RWPE1 (cell line): ENCODE measurements at regions not wholly inside any gene's neighbourhood (a gene's known extent, or its start where the extent isn't known, plus 50 kb on each side); places are given as distances from the start of the nearest gene placed in this dataset.
"Not testable (repeated sequence)": the region's sequence is repeated elsewhere in the genome, so short reads cannot be mapped to it uniquely, and the experiment has no call there.

ENCODE experiments used
- CTCF ChIA-PET: fragments of 350-600 bp; sonication (Branson Sonifier 250); formaldehyde crosslinking; extraction: SDS; loops from one replicate; lab custom pipeline; 2021; lab: Yijun Ruan, JAX
- POLR2A ChIA-PET: fragments of 400-600 bp; formaldehyde crosslinking; extraction: SDS; loops from one replicate; lab custom pipeline; 2020; ENCODE audit warnings: antibody characterized with exemption; ENCODE audit not compliant: low non-redundant PET; lab: Yijun Ruan, JAX
- DNase-seq: peaks from one replicate; pipeline ENCODE4 v3.0.0; 2012; ENCODE audit warnings: low spot score
- H3K27ac ChIP-seq: fragments of 450-650 bp; 2 replicates; pipeline ENCODE4 v1.5.1; 2017
- TF ChIP-seq, protein P1 (sequence below): fragments of 450-650 bp; conservative IDR thresholded peaks from 2 replicates; pipeline ENCODE4 v1.5.1; 2017; ENCODE audit warnings: low read depth, mild to moderate bottlenecking

GRCh38 chr2:242056026-242056425, 186.5 kb downstream of the RTP5 start:
- ChIA-PET CTCF (no interaction called here), POLR2A (no interaction called here)
- TF ChIP-seq, protein P1, sequence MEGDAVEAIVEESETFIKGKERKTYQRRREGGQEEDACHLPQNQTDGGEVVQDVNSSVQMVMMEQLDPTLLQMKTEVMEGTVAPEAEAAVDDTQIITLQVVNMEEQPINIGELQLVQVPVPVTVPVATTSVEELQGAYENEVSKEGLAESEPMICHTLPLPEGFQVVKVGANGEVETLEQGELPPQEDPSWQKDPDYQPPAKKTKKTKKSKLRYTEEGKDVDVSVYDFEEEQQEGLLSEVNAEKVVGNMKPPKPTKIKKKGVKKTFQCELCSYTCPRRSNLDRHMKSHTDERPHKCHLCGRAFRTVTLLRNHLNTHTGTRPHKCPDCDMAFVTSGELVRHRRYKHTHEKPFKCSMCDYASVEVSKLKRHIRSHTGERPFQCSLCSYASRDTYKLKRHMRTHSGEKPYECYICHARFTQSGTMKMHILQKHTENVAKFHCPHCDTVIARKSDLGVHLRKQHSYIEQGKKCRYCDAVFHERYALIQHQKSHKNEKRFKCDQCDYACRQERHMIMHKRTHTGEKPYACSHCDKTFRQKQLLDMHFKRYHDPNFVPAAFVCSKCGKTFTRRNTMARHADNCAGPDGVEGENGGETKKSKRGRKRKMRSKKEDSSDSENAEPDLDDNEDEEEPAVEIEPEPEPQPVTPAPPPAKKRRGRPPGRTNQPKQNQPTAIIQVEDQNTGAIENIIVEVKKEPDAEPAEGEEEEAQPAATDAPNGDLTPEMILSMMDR, result no peak
- no peak overlapping the region for H3K27ac ChIP-seq
- DNase-seq, result no peak

- TF ChIP-seq, protein P1, result no peak
- H3K27ac ChIP-seq, result no peak overlapping the region
- ChIA-PET POLR2A (no interaction called here), CTCF (no interaction called here)
- DNase-seq, result no peak
These were observed 187.3 kb downstream of the RTP5 start for GRCh38 chr2:242056785-242057184.

DNA sequence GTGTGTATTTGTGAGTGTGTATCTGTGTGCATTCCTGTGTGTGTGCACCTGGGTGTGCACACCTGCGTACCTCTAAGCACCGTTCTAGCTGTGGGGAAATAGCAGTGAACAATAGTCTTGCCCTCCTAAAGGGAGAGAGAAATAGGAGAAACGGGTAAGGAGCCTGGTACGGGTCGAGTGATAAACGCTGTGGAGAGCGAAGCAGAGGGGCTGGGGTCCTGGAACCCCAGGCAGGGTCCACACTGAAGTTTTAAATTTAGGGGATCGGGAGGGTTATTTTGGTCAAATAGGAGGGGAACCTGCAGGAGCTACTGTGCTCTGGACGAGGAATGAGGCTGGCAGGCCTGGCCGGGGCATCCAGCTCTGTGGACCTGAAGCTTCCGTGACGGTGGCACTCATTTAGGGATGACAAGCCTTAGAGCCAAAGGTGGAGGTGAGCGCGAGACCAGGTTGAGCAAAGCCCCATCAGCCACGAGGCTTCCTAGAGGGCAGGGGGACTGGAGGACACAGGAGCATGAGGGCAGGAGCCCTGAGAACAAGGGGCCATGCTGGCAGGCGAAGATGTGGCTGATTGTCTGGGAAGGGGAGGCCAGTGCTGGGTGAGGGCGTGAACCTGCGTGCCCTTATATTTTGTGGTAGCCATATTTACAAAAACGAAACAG, 188.0 kb downstream of the RTP5 start:
- CTCF ChIA-PET, result no interaction called here

DNA sequence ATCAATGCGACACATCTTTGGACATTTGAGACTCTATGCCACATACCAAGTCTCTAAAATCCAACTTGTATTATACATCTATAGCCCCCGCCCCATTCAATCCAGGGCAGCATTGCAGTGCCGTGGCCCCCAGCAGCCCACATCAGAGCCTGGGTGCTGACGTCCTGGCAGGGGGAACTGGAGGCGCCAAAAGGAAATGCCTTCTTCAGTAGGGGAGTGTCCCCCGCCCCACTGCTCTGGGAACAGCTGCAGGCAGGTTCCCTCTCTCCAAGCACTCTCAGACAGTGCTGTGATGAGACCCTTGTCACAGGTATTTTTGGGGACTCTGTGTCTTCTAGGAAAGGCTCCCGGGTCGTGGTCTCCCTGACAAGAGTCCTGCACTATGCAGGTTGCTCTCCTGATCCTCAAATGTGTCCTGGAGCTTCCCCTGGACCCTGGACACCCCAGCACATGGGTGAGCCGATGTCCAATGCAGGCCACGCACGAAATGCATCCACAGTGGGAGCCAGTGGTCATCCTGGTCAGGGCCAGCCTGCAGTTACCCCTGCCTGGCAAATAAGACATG, 188.7 kb downstream of the RTP5 start:
- ChIA-PET POLR2A (no interaction called here), CTCF (no interaction called here)
- H3K27ac ChIP-seq, result no peak overlapping the region
- TF ChIP-seq, protein P1, result no peak
- no peak for DNase-seq

More for the DNA sequence above, 188.0 kb downstream of the RTP5 start:
- TF ChIP-seq, protein P1, result no peak
- POLR2A ChIA-PET, result no interaction called here
- DNase-seq, result no peak
- H3K27ac ChIP-seq, result no peak overlapping the region

- no peak overlapping the region for H3K27ac ChIP-seq
- no peak for DNase-seq
- TF ChIP-seq, protein P1, result no peak
- POLR2A ChIA-PET, result no interaction called here
- CTCF ChIA-PET, result interaction anchor here (0.7 kb wide), 1 partner anchor 15 kb away, joined by 4 read pairs; no protein-coding TSS in a partner anchor
These were observed 190.0 kb downstream of the RTP5 start for GRCh38 chr2:242059566-242059965.

DNA sequence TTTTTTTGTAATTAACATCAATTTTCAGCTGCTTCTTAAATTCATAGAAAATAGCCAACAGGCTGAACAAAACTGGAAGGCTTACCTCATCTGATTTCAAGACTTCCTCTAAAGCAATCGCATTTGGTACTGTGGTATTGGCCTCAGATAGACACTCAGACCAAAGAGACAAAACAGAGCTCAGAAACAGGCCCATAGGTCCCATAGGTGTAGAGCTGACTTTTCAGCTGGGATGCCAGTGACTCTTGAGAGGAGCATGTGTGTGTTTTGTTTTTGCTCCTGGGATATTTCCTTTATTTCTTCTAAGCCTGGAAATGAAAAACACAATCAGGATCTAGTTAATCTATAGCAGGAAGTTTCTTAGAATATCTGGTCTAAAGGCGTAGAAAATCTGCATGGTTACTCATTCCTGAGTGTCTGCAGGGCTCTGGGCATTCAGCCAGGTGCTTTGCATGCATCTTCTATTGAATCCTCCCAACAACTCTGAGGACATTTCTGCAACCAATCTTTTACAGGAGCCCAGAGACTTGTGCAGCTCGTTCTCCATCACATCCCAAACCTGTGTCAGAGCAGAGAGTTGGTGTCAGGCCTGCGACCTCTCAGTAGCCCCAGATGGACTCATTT, 190.8 kb downstream of the RTP5 start:
- peak; percentile 44 for DNase-seq
- CTCF ChIA-PET, result no interaction called here
- POLR2A ChIA-PET, result no interaction called here
- no peak overlapping the region for H3K27ac ChIP-seq
- TF ChIP-seq, protein P1, result no peak

DNA sequence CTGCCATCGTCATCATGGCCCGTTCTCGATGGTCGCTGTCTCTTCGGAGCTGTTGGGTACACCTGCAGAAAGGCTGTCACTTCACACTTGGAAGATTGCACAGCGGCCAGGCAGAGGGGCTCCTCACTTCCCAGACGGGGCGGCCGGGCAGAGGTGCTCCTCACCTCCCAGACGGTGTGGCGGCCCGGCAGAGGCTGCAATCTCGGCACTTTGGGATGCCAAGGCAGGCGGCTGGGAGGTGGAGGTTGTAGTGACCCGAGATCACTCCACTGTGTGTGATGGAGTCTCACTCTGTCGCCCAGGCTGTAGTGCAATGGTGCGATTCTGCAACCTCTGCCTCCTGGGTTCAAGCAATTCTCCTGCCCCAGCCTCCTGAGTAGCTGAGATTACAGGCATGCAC, 192.4 kb downstream of the RTP5 start:
- POLR2A ChIA-PET, H3K27ac ChIP-seq, CTCF ChIA-PET, DNase-seq: not testable (repeated sequence)
